Adrenal gland (tissue), 9 donors: ENCODE measurements at regions not wholly inside any gene's neighbourhood (a gene's known extent, or its start where the extent isn't known, plus 50 kb on each side); places are given as distances from the start of the nearest gene placed in this dataset.

Experiments used
- DNase-seq, 7 donors: peaks; one replicate each; pipeline ENCODE4 v3.0.0-alpha.2; 2019 to 2020
- H3K27ac ChIP-seq, 5 donors: fragments of 200-600 bp; sonication (generic) in 4 of 5; 1 replicate in 3 of 5; 2 replicates in 2 of 5; pipeline versions ENCODE4 v1.5.1 to v1.8.0; 2016 to 2020; ENCODE audit warnings: mild to moderate bottlenecking in 1 of 5
- H3K27me3 ChIP-seq: fragments of 200-600 bp; 2 replicates; pipeline ENCODE4 v1.8.0; 2021
- H3K36me3 ChIP-seq, 2 donors: fragments of 200-600 bp; replicated peaks in 1 of 2; 1 replicate in 1 of 2; 2 replicates in 1 of 2; pipeline versions ENCODE4 v1.5.1 to v1.8.0; 2018 to 2022
- H3K4me1 ChIP-seq, 2 donors: fragments of 200-600 bp; replicated peaks in 1 of 2; 1 replicate in 1 of 2; 2 replicates in 1 of 2; pipeline versions ENCODE4 v1.5.1 to v1.8.0; 2018 to 2021
- H3K4me3 ChIP-seq, 4 donors: fragments of 200-600 bp; sonication (generic) in 3 of 4; one replicate each; pipeline ENCODE4 v1.5.1; 2016 to 2018
- H3K9me3 ChIP-seq, 3 donors: fragments of 200-600 bp; sonication (generic) in 1 of 3; replicated peaks in 1 of 3; 1 replicate in 2 of 3; 2 replicates in 1 of 3; pipeline versions ENCODE4 v1.5.1 to v1.8.0; 2016 to 2021
- CTCF ChIP-seq, 6 experiments: fragments of 450-650 bp in 4 of 6; fragments of 200-600 bp in 2 of 6; sonication (generic) in 1 of 6; IDR thresholded peaks; 1 replicate in 5 of 6; 2 replicates in 1 of 6; pipeline versions ENCODE4 v1.5.1 to v1.8.0; 2016 to 2021; ENCODE audit warnings: antibody characterized with exemption in 6 of 6, mild to moderate bottlenecking in 2 of 6, moderate library complexity in 1 of 6
- POLR2A ChIP-seq, 2 donors: fragments of 450-650 bp; IDR thresholded peaks; one replicate each; pipeline ENCODE4 v1.6.1; 2017; ENCODE audit warnings: antibody characterized with exemption in 2 of 2, mild to moderate bottlenecking in 2 of 2, moderate library complexity in 1 of 2
- WGBS, 4 donors: extraction: QIAGEN DNeasy Blood & Tissue Kit in 2 of 4; methylation state at CpG; one replicate each; pipeline versions ENCODE4 v1.1.5 to v1.1.7; 2013 to 2017; 5-methylcytosine and 5-hydroxymethylcytosine counted together
- intact Hi-C, 2 donors: fragments of 100-400 bp; cut with DNase I; formaldehyde crosslinking; loops; one replicate each; pipeline versions ENCODE4 v1.14.1 to v1.15.0; 2022 to 2023
- donor health status: healthy with polysubstance abuse.
- donor health status: Bipolar disorder and iron deficiency.
- donor health status: DM: yes; HTN: yes; CAD: no.
- donor health status: DM: no; HTN: no; CAD: no.
- donor health status: DM: no; HTN: no; CAD: no.

- no peaks in the 10 kb centered on the region for H3K27me3 ChIP-seq
- H3K4me3 ChIP-seq, result no peak overlapping the region
- no peak for DNase-seq
- H3K27ac ChIP-seq, result no peak overlapping the region
- H3K9me3 ChIP-seq, result no peaks in the 10 kb centered on the region
- TF ChIP-seq CTCF (IDR thresholded peaks at IDR 0.05) (no peak), POLR2A (IDR thresholded peaks at IDR 0.05) (no peak)
- peaks cover 0 to 9% of the 10 kb centered on the region in 2 donors for H3K4me1 ChIP-seq
- intact Hi-C loops, result no loop called here
- 89 to 94% (median 93%) methylated on average over 5 of the region's 5 CpGs for WGBS, 4 donors
- no peaks in the 10 kb centered on the region for H3K36me3 ChIP-seq
These were observed 229.8 kb upstream of the TARS1 start for GRCh38 chr5:33210978-33211377.

GRCh38 chr5:33212439-33212838, 228.3 kb upstream of the TARS1 start:
- intact Hi-C loops, result no loop called here
- H3K27me3 ChIP-seq, result no peaks in the 10 kb centered on the region
- 0 to 17% (median 7%) methylated on average over 1 of the region's 1 CpG for WGBS, 4 donors
- no peak for DNase-seq
- no peak overlapping the region for H3K4me3 ChIP-seq
- H3K9me3 ChIP-seq, result no peaks in the 10 kb centered on the region
- no peak overlapping the region for H3K27ac ChIP-seq
- TF ChIP-seq POLR2A (IDR thresholded peaks at IDR 0.05) (no peak), CTCF (IDR thresholded peaks at IDR 0.05) (no peak)
- no peaks in the 10 kb centered on the region for H3K36me3 ChIP-seq
- peaks cover 0 to 5% of the 10 kb centered on the region in 2 donors for H3K4me1 ChIP-seq

- Histone ChIP-seq H3K27ac (no peak overlapping the region), H3K4me3 (no peak overlapping the region), H3K27me3 (no peaks in the 10 kb centered on the region), H3K9me3 (no peaks in the 10 kb centered on the region), H3K4me1 (peaks cover 0 to 5% of the 10 kb centered on the region in 2 donors), H3K36me3 (no peaks in the 10 kb centered on the region)
- WGBS, 4 donors, result 14 to 20% (median 17%) methylated on average over 2 of the region's 2 CpGs
- no peak for TF ChIP-seq POLR2A (IDR thresholded peaks at IDR 0.05)
- TF ChIP-seq CTCF (IDR thresholded peaks at IDR 0.05), result no peak
- DNase-seq, result no peak
- intact Hi-C loops, result no loop called here
These were observed 227.9 kb upstream of the TARS1 start for GRCh38 chr5:33212900-33213299.

GRCh38 chr5:33223563-33224284, 217.0 kb upstream of the TARS1 start:
- intact Hi-C loops, result no loop called here
- H3K9me3 ChIP-seq, result no peaks in the 10 kb centered on the region
- H3K4me3 ChIP-seq, result no peak overlapping the region
- H3K27ac ChIP-seq, result no peak overlapping the region
- DNase-seq, result no peak
- no peaks in the 10 kb centered on the region for H3K27me3 ChIP-seq
- H3K36me3 ChIP-seq, result no peaks in the 10 kb centered on the region
- 51 to 60% (median 52%) methylated on average over 3 of the region's 3 CpGs for WGBS, 4 donors
- H3K4me1 ChIP-seq, result no peaks in the 10 kb centered on the region
- TF ChIP-seq POLR2A (IDR thresholded peaks at IDR 0.05), result no peak
- TF ChIP-seq CTCF (IDR thresholded peaks at IDR 0.05), result no peak
